Ascending aorta (tissue), 2 donors: ENCODE measurements at regions not wholly inside any gene's neighbourhood (a gene's known extent, or its start where the extent isn't known, plus 50 kb on each side); places are given as distances from the start of the nearest gene placed in this dataset.
"Not testable (repeated sequence)": the region's sequence is repeated elsewhere in the genome, so short reads cannot be mapped to it uniquely, and the experiment has no call there.

Experiments
- DNase-seq, 2 donors: peaks; one replicate each; pipeline ENCODE4 v3.0.0-alpha.2; 2019; ENCODE audit warnings: low spot score in 2 of 2
- H3K27ac ChIP-seq, 2 donors: fragments of 200-600 bp; sonication (generic); one replicate each; pipeline ENCODE4 v1.5.1; 2016 to 2017; ENCODE audit warnings: mild to moderate bottlenecking in 1 of 2
- H3K27me3 ChIP-seq: fragments of 200-600 bp; sonication (generic); one replicate; pipeline ENCODE4 v1.5.1; 2017
- H3K36me3 ChIP-seq, 2 donors: fragments of 200-600 bp; sonication (generic); one replicate each; pipeline ENCODE4 v1.5.1; 2016
- H3K4me1 ChIP-seq, 2 donors: fragments of 200-600 bp; sonication (generic); one replicate each; pipeline ENCODE4 v1.5.1; 2016 to 2017; ENCODE audit warnings: mild to moderate bottlenecking in 1 of 2
- H3K4me3 ChIP-seq, 2 donors: fragments of 200-600 bp; sonication (generic); one replicate each; pipeline ENCODE4 v1.5.1; 2016 to 2017; ENCODE audit warnings: mild to moderate bottlenecking in 1 of 2
- H3K9me3 ChIP-seq, 2 donors: fragments of 200-600 bp; sonication (generic); one replicate each; pipeline ENCODE4 v1.5.1; 2016
- intact Hi-C: fragments of 100-400 bp; cut with DNase I; formaldehyde crosslinking; loops from one replicate; pipeline ENCODE4 v1.15.1; 2023
- TF ChIP-seq, protein P1 (sequence below), 3 experiments: fragments of 200-600 bp in 2 of 3; fragments of 450-650 bp in 1 of 3; sonication (generic) in 2 of 3; IDR thresholded peaks; one replicate each; pipeline ENCODE4 v1.5.1; 2016 to 2019; ENCODE audit warnings: antibody characterized with exemption in 3 of 3, mild to moderate bottlenecking in 1 of 3, moderate library complexity in 1 of 3

DNA sequence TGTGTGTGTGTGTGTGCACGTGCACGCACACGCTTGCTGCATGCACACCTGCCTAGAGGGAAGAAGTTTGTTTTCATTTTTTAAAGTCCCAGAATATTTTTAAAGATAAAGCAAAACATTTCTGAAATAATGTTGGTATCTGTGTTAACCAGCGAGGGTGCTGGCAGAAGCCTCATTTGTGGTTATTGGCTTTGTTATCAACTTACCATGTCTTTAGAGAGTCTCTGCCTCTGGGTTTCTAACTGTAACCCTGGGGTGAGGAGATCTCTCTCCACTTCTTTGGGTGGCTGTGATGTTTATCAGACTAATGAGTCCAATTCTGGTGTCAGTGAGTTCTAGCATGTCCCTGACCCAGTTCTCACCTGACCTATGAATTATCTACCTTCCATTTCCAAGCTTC lies 927.6 kb upstream of the FANCL start:
- Histone ChIP-seq H3K4me1 (no peaks in the 10 kb centered on the region), H3K27me3 (no peaks in the 10 kb centered on the region), H3K27ac (no peak overlapping the region), H3K4me3 (no peak overlapping the region), H3K36me3 (no peaks in the 10 kb centered on the region), H3K9me3 (no peaks in the 10 kb centered on the region)
- intact Hi-C loops, result no loop called here
- DNase-seq, result no peak
- TF ChIP-seq, protein P1, sequence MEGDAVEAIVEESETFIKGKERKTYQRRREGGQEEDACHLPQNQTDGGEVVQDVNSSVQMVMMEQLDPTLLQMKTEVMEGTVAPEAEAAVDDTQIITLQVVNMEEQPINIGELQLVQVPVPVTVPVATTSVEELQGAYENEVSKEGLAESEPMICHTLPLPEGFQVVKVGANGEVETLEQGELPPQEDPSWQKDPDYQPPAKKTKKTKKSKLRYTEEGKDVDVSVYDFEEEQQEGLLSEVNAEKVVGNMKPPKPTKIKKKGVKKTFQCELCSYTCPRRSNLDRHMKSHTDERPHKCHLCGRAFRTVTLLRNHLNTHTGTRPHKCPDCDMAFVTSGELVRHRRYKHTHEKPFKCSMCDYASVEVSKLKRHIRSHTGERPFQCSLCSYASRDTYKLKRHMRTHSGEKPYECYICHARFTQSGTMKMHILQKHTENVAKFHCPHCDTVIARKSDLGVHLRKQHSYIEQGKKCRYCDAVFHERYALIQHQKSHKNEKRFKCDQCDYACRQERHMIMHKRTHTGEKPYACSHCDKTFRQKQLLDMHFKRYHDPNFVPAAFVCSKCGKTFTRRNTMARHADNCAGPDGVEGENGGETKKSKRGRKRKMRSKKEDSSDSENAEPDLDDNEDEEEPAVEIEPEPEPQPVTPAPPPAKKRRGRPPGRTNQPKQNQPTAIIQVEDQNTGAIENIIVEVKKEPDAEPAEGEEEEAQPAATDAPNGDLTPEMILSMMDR (IDR thresholded peaks at IDR 0.05), result no peak

DNA sequence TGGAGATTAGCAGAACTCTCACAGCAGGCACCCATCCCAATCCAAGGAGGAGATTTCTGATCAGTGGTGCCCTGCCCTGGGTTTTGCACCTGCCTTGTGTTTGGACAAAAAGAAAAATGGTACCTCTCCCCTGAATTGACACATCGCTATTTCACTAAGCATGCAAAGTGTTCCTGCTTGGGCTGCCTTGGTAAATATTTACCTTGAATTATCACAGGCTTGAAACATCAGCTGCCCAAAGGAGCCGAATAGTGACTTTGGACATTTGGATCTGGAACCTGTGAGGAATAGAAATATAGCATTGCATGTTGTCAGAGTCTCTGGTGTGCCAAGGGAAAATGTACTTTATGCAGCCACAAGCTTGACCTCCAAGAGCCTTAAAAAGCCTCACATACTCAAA lies 926.4 kb upstream of the FANCL start:
- Histone ChIP-seq H3K36me3 (no peaks in the 10 kb centered on the region), H3K4me3 (no peak overlapping the region), H3K4me1 (no peaks in the 10 kb centered on the region), H3K27ac (no peak overlapping the region), H3K27me3 (no peaks in the 10 kb centered on the region), H3K9me3 (no peaks in the 10 kb centered on the region)
- DNase-seq, result no peak
- intact Hi-C loops, result no loop called here
- TF ChIP-seq, protein P1 (IDR thresholded peaks at IDR 0.05), result no peak

DNA sequence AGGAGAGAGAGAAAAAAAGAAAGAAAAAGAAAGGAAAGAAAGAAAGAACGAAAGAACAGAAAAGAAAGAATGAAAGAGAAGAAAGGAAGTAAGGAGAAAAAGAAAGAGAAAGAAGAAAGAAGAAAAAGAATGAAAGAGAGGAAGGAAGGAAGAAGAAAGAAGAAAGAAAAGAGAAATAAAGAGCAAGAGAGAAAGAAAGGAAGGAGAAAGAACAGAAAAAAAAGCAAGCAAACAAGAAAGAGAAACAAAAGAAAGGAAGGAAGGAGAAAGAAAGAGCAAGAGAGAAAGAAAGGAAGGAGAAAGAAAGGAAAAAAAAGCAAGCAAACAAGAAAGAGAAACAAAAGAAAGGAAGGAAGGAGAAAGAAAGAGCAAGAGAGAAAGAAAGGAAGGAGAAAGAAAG lies 916.8 kb upstream of the FANCL start:
- H3K27me3 ChIP-seq, H3K36me3 ChIP-seq, H3K4me1 ChIP-seq, H3K9me3 ChIP-seq, H3K4me3 ChIP-seq, DNase-seq, intact Hi-C loops, H3K27ac ChIP-seq: not testable (repeated sequence)

DNA sequence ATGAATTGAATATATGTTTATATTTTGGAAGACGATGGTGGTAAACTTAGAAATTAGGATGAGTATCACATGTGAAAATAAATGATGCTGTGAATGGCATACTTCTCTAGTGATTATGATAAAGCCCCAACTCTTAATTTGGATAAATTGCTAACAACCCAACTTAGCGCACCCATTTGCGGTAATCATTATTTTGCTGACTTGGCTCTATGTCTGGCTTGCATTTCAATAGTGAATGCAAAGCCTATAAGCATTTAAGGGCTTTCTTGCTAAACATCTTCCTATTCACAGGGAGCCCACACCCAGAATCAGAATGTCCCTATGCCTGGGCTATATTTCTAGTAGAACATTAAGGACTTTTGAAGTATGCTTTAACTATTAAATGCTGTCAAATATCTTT lies 910.7 kb upstream of the FANCL start:
- Histone ChIP-seq H3K4me3 (no peak overlapping the region), H3K9me3 (no peaks in the 10 kb centered on the region), H3K4me1 (no peaks in the 10 kb centered on the region), H3K27me3 (no peaks in the 10 kb centered on the region), H3K36me3 (no peaks in the 10 kb centered on the region), H3K27ac (no peak overlapping the region)
- TF ChIP-seq, protein P1 (IDR thresholded peaks at IDR 0.05), result no peak
- DNase-seq, result no peak
- intact Hi-C loops, result no loop called here

DNA sequence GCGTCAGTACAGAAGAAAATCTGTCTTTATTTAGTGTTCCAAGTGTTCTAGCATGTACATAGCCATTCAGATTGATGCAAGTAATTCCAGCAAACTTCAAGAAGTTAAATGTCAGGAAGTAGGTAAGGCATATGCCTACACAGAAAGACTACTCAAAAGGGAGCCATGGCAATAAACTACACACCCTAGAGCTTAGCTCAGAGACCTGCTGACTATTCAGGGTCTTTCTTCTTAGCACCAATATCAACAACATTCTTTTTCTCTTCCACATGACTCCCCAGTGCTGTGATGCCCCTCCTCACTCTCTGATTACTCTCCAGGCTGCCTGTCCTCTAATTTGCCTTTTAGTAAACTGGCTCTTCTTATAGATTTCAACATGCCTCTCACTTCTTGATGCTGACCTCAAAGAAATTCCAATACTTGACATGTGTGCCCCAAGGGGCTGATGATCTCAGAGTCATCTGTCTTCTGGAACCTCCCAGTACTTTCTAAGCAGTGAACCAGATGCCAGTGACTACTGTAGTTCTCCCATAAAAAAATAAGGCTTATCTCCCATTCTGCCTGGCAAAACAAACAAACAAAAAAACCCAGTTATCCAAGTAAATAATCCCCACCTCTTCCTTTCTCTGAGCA lies 909.2 kb upstream of the FANCL start:
- no peaks in the 10 kb centered on the region for H3K4me1 ChIP-seq
- no peak overlapping the region for H3K4me3 ChIP-seq
- H3K9me3 ChIP-seq, result no peaks in the 10 kb centered on the region
- H3K27me3 ChIP-seq, result no peaks in the 10 kb centered on the region
- no peaks in the 10 kb centered on the region for H3K36me3 ChIP-seq
- TF ChIP-seq, protein P1 (IDR thresholded peaks at IDR 0.05), result no peak
- DNase-seq, result no peak
- intact Hi-C loops, result no loop called here
- H3K27ac ChIP-seq, result no peak overlapping the region

DNA sequence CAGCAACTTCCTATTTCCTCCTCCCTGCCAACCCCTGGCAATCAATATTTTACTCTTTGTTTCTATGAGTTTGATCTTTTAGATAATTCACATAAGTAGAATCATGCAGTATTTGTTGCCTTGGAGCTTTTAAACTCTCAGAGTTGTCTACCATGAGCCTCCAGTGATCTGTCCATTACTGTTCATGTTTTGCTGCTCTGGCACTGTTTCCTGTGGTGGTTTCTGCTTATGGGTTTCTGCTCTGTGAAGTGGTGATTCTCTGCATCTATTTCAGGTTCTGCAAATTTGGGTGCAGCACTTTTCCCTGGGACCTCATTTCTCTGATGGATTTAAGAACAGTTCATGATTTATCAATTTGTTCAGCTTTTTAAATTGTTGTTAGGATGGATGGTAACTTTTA lies 908.1 kb upstream of the FANCL start:
- no peaks in the 10 kb centered on the region for H3K4me1 ChIP-seq
- no peak for DNase-seq
- no peak overlapping the region for H3K4me3 ChIP-seq
- H3K27me3 ChIP-seq, result no peaks in the 10 kb centered on the region
- H3K9me3 ChIP-seq, result no peaks in the 10 kb centered on the region
- H3K27ac ChIP-seq, result no peak overlapping the region
- TF ChIP-seq, protein P1 (IDR thresholded peaks at IDR 0.05), result no peak
- H3K36me3 ChIP-seq, result no peaks in the 10 kb centered on the region
- intact Hi-C loops, result no loop called here
